ENCODE measurements at regions not wholly inside any gene's neighbourhood (a gene's known extent, or its start where the extent isn't known, plus 50 kb on each side); places are given as distances from the start of the nearest gene placed in this dataset.
"Not testable (repeated sequence)": the region's sequence is repeated elsewhere in the genome, so short reads cannot be mapped to it uniquely, and the experiment has no call there.

- Histone ChIP-seq H3K9me2 (replicated peaks; ENCODE audit: insufficient read depth, low read length) (no peaks in the 10 kb centered on the region), H3K4me1 (ENCODE audit: low read length) (no peaks in the 10 kb centered on the region), H3K27ac (ENCODE audit: low read length) (no peak overlapping the region), H3K79me2 (ENCODE audit: low read length) (no peaks in the 10 kb centered on the region), H3K36me3 (replicated peaks; ENCODE audit: insufficient read depth, low read length) (no peaks in the 10 kb centered on the region), H3K9me3 (replicated peaks; ENCODE audit: insufficient read depth, low read length) (no peaks in the 10 kb centered on the region; the same call in 1 of the 2 replicates), H3F3A (ENCODE audit: insufficient read depth, low read length) (no peaks in the 10 kb centered on the region), H2AFZ (ENCODE audit: low read length) (no peak overlapping the region), H4K20me1 (ENCODE audit: insufficient read depth, low read length) (no peaks in the 10 kb centered on the region), H3K4me3 (ENCODE audit: low read length) (no peak overlapping the region), H3K4me2 (ENCODE audit: low read depth, low read length) (no peak overlapping the region), H3K27me3 (replicated peaks; ENCODE audit: insufficient read depth, low read length) (no peaks in the 10 kb centered on the region), H3K9ac (ENCODE audit: low read length) (no peak overlapping the region)
- TF ChIP-seq EZH2 (optimal IDR thresholded peaks at IDR 0.05; ENCODE audit: low read depth, low read length) (no peak), EZH2phosphoT487 (IDR thresholded peaks at IDR 0.05; ENCODE audit: low read length) (no peak)
- TF ChIP-seq, protein P1, sequence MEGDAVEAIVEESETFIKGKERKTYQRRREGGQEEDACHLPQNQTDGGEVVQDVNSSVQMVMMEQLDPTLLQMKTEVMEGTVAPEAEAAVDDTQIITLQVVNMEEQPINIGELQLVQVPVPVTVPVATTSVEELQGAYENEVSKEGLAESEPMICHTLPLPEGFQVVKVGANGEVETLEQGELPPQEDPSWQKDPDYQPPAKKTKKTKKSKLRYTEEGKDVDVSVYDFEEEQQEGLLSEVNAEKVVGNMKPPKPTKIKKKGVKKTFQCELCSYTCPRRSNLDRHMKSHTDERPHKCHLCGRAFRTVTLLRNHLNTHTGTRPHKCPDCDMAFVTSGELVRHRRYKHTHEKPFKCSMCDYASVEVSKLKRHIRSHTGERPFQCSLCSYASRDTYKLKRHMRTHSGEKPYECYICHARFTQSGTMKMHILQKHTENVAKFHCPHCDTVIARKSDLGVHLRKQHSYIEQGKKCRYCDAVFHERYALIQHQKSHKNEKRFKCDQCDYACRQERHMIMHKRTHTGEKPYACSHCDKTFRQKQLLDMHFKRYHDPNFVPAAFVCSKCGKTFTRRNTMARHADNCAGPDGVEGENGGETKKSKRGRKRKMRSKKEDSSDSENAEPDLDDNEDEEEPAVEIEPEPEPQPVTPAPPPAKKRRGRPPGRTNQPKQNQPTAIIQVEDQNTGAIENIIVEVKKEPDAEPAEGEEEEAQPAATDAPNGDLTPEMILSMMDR (IDR thresholded peaks at IDR 0.05; ENCODE audit: low read length) = no peak
- no peak for DNase-seq
Observed at GRCh38 chr7:79921976-79922375, 212.7 kb upstream of the GNAI1 start.

DNA sequence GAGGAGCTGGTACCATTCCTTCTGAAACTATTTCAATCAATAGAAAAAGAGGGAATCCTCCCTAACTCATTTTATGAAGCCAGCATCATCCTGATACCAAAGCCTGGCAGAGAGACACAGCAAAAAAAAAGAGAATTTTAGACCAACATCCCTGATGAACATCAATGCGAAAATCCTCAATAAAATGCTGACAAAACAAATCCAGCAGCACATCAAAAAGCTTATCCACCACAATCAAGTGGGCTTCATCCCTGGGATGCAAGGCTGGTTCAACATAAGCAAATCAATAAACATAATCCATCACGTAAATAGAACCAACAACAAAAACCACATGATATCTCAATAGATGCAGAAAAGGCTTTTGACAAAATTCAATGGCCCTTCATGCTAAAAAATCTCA is 216.0 kb upstream of the GNAI1 start:
- not testable (repeated sequence) for H3K27me3 ChIP-seq (replicated peaks; ENCODE audit: insufficient read depth, low read length); H3K4me2 ChIP-seq (ENCODE audit: low read depth, low read length); H3K27ac ChIP-seq (ENCODE audit: low read length); H4K20me1 ChIP-seq (ENCODE audit: insufficient read depth, low read length); H3K9me3 ChIP-seq (replicated peaks; ENCODE audit: insufficient read depth, low read length); H3K9me2 ChIP-seq (replicated peaks; ENCODE audit: insufficient read depth, low read length); H3K9ac ChIP-seq (ENCODE audit: low read length); DNase-seq; H3K36me3 ChIP-seq (replicated peaks; ENCODE audit: insufficient read depth, low read length); H3F3A ChIP-seq (ENCODE audit: insufficient read depth, low read length); H3K4me3 ChIP-seq (ENCODE audit: low read length); H3K4me1 ChIP-seq (ENCODE audit: low read length); H2AFZ ChIP-seq (ENCODE audit: low read length); H3K79me2 ChIP-seq (ENCODE audit: low read length)

DNA sequence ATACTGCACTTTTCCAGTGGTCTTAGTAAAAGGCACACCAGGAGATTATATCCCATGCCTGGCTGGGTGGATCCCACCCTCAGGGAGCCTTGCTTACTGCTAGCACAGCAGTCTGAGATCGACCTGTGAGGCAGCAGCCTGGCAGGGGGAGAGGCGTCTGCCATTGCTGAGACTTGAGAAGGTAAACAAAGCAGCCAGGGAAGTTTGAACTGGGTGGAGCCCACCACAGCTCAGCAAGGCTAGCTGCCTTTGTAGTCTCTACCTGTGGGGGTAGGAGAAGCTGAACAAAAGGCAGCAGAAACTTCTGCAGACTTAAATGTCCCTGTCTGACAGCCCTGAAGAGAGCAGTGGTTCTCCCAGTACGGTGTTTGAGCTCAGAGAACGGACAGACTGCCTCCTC is 219.3 kb upstream of the GNAI1 start:
- not testable (repeated sequence) for H3K27me3 ChIP-seq (replicated peaks; ENCODE audit: insufficient read depth, low read length); H3K4me2 ChIP-seq (ENCODE audit: low read depth, low read length); H3K9ac ChIP-seq (ENCODE audit: low read length); H3K4me1 ChIP-seq (ENCODE audit: low read length); H3K4me3 ChIP-seq (ENCODE audit: low read length); H3K9me2 ChIP-seq (replicated peaks; ENCODE audit: insufficient read depth, low read length); H3K79me2 ChIP-seq (ENCODE audit: low read length); H3K9me3 ChIP-seq (replicated peaks; ENCODE audit: insufficient read depth, low read length); H3K36me3 ChIP-seq (replicated peaks; ENCODE audit: insufficient read depth, low read length); H3F3A ChIP-seq (ENCODE audit: insufficient read depth, low read length); H4K20me1 ChIP-seq (ENCODE audit: insufficient read depth, low read length); H3K27ac ChIP-seq (ENCODE audit: low read length); DNase-seq; H2AFZ ChIP-seq (ENCODE audit: low read length)

GRCh38 chr7:79912213-79912633 is 222.4 kb upstream of the GNAI1 start:
- H3K79me2 ChIP-seq (ENCODE audit: low read length) = no peaks in the 10 kb centered on the region
- no peak overlapping the region for H3K4me2 ChIP-seq (ENCODE audit: low read depth, low read length)
- H3K36me3 ChIP-seq (replicated peaks; ENCODE audit: insufficient read depth, low read length) = no peaks in the 10 kb centered on the region
- no peaks in the 10 kb centered on the region for H3K9me2 ChIP-seq (replicated peaks; ENCODE audit: insufficient read depth, low read length)
- no peak for TF ChIP-seq EZH2 (optimal IDR thresholded peaks at IDR 0.05; ENCODE audit: low read depth, low read length)
- TF ChIP-seq, protein P1 (IDR thresholded peaks at IDR 0.05; ENCODE audit: low read length) = no peak
- no peak for TF ChIP-seq EZH2phosphoT487 (IDR thresholded peaks at IDR 0.05; ENCODE audit: low read length)
- H4K20me1 ChIP-seq (ENCODE audit: insufficient read depth, low read length) = no peaks in the 10 kb centered on the region
- H3K9me3 ChIP-seq (replicated peaks; ENCODE audit: insufficient read depth, low read length) = no peaks in the 10 kb centered on the region
- H3K4me1 ChIP-seq (ENCODE audit: low read length) = no peaks in the 10 kb centered on the region
- no peak overlapping the region for H3K4me3 ChIP-seq (ENCODE audit: low read length)
- H3K9ac ChIP-seq (ENCODE audit: low read length) = no peak overlapping the region
- H3K27ac ChIP-seq (ENCODE audit: low read length) = no peak overlapping the region
- no peaks in the 10 kb centered on the region for H3F3A ChIP-seq (ENCODE audit: insufficient read depth, low read length)
- DNase-seq = no peak
- H2AFZ ChIP-seq (ENCODE audit: low read length) = no peak overlapping the region
- H3K27me3 ChIP-seq (replicated peaks; ENCODE audit: insufficient read depth, low read length) = no peaks in the 10 kb centered on the region
